ENCODE measurements at regions not wholly inside any gene's neighbourhood (a gene's known extent, or its start where the extent isn't known, plus 50 kb on each side); places are given as distances from the start of the nearest gene placed in this dataset.

DNA sequence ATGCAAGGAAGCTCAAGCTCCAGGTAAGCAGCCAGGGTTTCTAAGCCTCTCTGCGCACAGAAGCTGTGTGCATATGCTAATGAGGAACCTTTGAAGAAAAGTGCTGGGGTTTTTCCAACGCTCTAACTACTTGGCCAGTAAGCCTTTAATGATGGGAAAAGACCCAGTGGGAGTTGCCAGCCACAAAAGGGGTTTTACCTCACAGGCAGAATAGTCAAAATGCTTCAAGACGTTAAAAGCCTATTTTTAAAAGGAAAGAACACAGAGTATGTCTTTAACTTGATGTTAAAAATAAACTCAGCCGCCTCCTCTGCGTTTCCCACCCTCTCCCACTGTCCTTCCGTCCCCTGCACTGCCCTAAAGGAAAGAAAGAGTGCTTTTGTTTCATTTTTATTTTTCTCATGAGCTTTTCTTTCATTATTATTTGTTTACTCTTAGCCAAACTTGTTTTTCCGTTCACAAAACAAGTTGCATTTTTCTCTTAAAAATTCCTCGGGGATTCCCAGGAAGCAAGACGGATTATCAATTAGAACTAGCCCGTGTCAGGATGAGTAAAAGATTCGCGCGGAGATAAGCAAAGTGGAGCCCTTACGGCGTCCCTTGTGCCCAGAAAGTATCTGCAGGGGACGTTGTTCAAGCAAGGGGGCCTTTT lies 209.8 kb upstream of the NUDT4 start:
- Histone ChIP-seq H3K36me3 (no peaks in the 10 kb centered on the region), H3K4me1 (replicated peaks) (peaks cover 5% of the 10 kb centered on the region), H3K9me3 (no peaks in the 10 kb centered on the region), H3K27me3 (replicated peaks; ENCODE audit: insufficient read depth) (no peaks in the 10 kb centered on the region), H3K27ac (peak overlapping the region; percentile 39 to 57), H3K4me3 (peak overlapping the region; percentile 23 to 27)
- TF ChIP-seq POLR2A (IDR thresholded peaks at IDR 0.05), result no peak
- TF ChIP-seq POLR2AphosphoS5 (IDR thresholded peaks at IDR 0.05), result peak; percentile 62
- intact Hi-C loops (cut with DNase I), result no loop called here
- 4% methylated on average over 16 of the region's 16 CpGs for WGBS
- peak; percentile 59 for DNase-seq (ENCODE audit: low spot score)

DNA sequence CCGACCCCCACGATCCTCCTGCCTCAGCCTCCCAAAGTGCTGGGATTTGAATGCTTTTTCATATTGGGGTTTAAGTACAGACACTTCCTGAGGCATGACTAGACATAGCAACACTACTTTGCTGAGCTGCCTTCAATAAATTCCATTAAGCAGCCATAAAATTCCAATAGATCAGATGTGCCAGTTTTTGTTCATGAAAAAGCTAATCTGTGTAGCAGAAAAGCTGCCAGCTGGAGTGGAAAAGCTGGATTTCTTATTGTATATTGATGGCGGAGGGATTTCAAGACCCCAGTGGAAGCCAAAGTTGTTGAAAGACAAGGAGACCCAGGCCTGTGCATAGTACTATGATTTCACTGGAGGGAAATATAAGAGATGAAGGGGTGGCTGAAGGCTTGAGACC lies 209.0 kb upstream of the NUDT4 start:
- no peak for DNase-seq (ENCODE audit: low spot score)
- TF ChIP-seq POLR2AphosphoS5 (IDR thresholded peaks at IDR 0.05) (no peak), CTCF (IDR thresholded peaks at IDR 0.05) (no peak), POLR2A (IDR thresholded peaks at IDR 0.05) (no peak)
- Histone ChIP-seq H3K27me3 (replicated peaks; ENCODE audit: insufficient read depth) (no peaks in the 10 kb centered on the region), H3K9me3 (no peaks in the 10 kb centered on the region), H3K4me3 (no peak overlapping the region), H3K36me3 (no peaks in the 10 kb centered on the region), H3K27ac (peak overlapping the region; percentile 39 to 57), H3K4me1 (replicated peaks) (peaks cover 2% of the 10 kb centered on the region)
- intact Hi-C loops (cut with DNase I), result no loop called here
- WGBS, result 56% methylated on average over 3 of the region's 3 CpGs

DNA sequence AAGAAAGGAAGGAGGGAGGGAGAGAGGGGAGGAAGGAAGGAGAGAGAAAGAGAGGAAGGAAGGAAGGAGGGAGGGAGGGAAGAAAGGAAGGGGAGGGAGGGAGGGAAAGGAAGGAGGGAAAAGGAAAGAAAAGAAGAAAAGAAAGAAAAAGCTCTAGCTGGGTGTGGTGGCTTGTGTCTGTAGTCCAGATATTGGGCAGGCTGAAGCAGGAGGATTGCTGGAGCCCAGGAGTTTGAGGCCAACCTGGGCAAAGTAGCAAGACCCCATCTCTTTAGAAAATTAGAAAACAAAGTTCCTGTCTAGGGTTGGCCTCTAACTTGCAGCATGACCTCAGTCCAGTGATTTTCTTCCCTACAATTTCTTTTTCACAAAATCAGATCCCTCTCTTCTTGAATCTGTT lies 208.2 kb upstream of the NUDT4 start:
- intact Hi-C loops (cut with DNase I), result no loop called here
- no peaks in the 10 kb centered on the region for H3K27me3 ChIP-seq (replicated peaks; ENCODE audit: insufficient read depth)
- no peak for TF ChIP-seq POLR2A (IDR thresholded peaks at IDR 0.05)
- TF ChIP-seq POLR2AphosphoS5 (IDR thresholded peaks at IDR 0.05), result no peak
- TF ChIP-seq CTCF (IDR thresholded peaks at IDR 0.05), result no peak
- H3K4me1 ChIP-seq (replicated peaks), result no peaks in the 10 kb centered on the region
- no peaks in the 10 kb centered on the region for H3K9me3 ChIP-seq
- no peak overlapping the region for H3K4me3 ChIP-seq
- no peak overlapping the region for H3K27ac ChIP-seq
- no peaks in the 10 kb centered on the region for H3K36me3 ChIP-seq
- no peak for DNase-seq (ENCODE audit: low spot score)

DNA sequence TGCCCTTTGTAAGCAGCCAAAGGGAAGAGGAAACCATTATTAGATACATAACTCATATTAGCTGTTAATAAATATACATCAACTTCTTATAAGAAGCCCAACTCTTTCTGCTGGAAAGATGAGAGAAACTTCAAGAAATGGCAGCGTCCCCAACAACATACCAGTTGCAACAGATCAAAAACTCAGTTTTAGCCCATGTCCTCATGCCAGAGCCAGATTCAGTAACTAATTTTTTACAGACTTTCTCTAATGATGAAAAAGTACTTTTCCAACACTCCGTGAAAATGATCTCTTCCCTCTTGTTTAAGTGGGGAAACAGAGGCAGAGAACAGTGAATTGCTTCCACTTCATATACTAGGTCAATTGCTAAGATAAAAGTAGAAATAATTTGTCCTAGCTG lies 206.8 kb upstream of the NUDT4 start:
- 91% methylated on average over 2 of the region's 2 CpGs for WGBS
- Histone ChIP-seq H3K9me3 (no peaks in the 10 kb centered on the region), H3K4me1 (replicated peaks) (no peaks in the 10 kb centered on the region), H3K27ac (no peak overlapping the region), H3K27me3 (replicated peaks; ENCODE audit: insufficient read depth) (no peaks in the 10 kb centered on the region), H3K4me3 (no peak overlapping the region), H3K36me3 (no peaks in the 10 kb centered on the region)
- TF ChIP-seq CTCF (IDR thresholded peaks at IDR 0.05) (no peak), POLR2A (IDR thresholded peaks at IDR 0.05) (no peak), POLR2AphosphoS5 (IDR thresholded peaks at IDR 0.05) (no peak)
- no peak for DNase-seq (ENCODE audit: low spot score)
- intact Hi-C loops (cut with DNase I), result no loop called here

- H3K9me3 ChIP-seq, result no peaks in the 10 kb centered on the region
- DNase-seq (ENCODE audit: low spot score), result no peak
- TF ChIP-seq POLR2A (IDR thresholded peaks at IDR 0.05) (no peak), POLR2AphosphoS5 (IDR thresholded peaks at IDR 0.05) (no peak), CTCF (IDR thresholded peaks at IDR 0.05) (no peak)
- H3K27ac ChIP-seq, result peak overlapping the region; percentile 27 to 67
- 71% methylated on average over 5 of the region's 5 CpGs for WGBS
- intact Hi-C loops (cut with DNase I), result no loop called here
- no peaks in the 10 kb centered on the region for H3K36me3 ChIP-seq
- H3K4me3 ChIP-seq, result no peak overlapping the region
- H3K27me3 ChIP-seq (replicated peaks; ENCODE audit: insufficient read depth), result no peaks in the 10 kb centered on the region
- peaks cover 9% of the 10 kb centered on the region for H3K4me1 ChIP-seq (replicated peaks)
Measured at GRCh38 chr12:93173178-93173957, 204.4 kb upstream of the NUDT4 start.
